ENCODE measurements at regions not wholly inside any gene's neighbourhood (a gene's known extent, or its start where the extent isn't known, plus 50 kb on each side); places are given as distances from the start of the nearest gene placed in this dataset.

DNA sequence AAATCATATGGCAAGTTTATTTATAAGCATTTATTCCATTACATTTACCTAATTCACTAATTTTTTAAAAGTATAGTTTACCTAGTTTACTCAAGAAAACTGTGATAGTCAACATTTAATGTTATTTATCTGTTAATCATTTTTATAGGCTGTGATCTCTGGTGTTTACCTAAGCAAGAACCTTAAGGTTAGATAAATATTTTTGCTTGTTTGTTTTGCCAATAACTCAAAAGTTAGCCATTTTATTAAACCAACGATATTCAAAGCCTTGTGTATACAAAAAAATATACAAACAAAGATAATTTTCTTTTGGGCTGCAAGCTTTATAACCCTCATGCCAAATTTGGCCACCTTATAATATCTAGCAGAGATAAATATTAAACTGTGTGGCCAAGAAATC, 157.3 kb downstream of the SLCO1B3 start:
- Histone ChIP-seq H3K27ac (ENCODE audit: low read depth in 1 of 3, low read length in 2 of 3) (no peak overlapping the region), H3K9me3 (ENCODE audit: control insufficient read depth in 2 of 2, insufficient read depth in 1 of 2, low read depth in 1 of 2, low read length in 1 of 2) (peaks cover 3 to 6% of the 10 kb centered on the region in 2 donors), H3K27me3 (ENCODE audit: control insufficient read depth in 3 of 3, insufficient read depth in 3 of 3, low read length in 3 of 3) (no peaks in the 10 kb centered on the region), H3K4me3 (ENCODE audit: low read depth in 1 of 3, low read length in 3 of 3) (no peak overlapping the region), H3K4me1 (ENCODE audit: control insufficient read depth in 3 of 3, insufficient read depth in 2 of 3, low read depth in 1 of 3, low read length in 2 of 3) (no peaks in the 10 kb centered on the region), H3K36me3 (ENCODE audit: control insufficient read depth in 3 of 3, insufficient read depth in 2 of 3, low read depth in 1 of 3, low read length in 3 of 3) (no peaks in the 10 kb centered on the region)
- 15 to 37% (median 15%) methylated on average over 1 of the region's 1 CpG for WGBS, 3 donors
- no peak for FAIRE-seq
- no peak for DNase-seq

DNA sequence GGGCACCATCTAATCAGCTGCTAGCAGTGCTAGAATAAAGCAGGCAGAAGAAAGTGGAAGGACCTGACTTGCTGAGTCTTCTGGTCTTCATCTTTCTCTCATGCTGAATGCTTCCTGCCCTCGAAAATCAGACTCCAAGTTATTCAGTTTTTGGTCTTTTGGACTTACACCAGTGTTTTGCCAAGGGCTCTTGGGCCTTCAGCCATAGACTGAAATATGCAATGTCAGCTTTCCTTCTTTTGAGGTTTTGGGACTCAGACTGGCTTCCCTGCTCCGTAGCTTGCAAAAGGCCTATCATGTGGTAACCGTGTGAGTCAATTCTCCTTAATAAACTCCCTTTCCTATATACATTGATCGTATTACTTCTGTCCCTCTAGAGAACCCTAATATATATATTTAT, 159.3 kb downstream of the SLCO1B3 start:
- 56 to 64% (median 61%) methylated on average over 4 of the region's 4 CpGs for WGBS, 3 donors
- Histone ChIP-seq H3K27me3 (ENCODE audit: control insufficient read depth in 3 of 3, insufficient read depth in 3 of 3, low read length in 3 of 3) (no peaks in the 10 kb centered on the region), H3K4me1 (ENCODE audit: control insufficient read depth in 3 of 3, insufficient read depth in 2 of 3, low read depth in 1 of 3, low read length in 2 of 3) (no peaks in the 10 kb centered on the region), H3K4me3 (ENCODE audit: low read depth in 1 of 3, low read length in 3 of 3) (no peak overlapping the region), H3K9me3 (ENCODE audit: control insufficient read depth in 2 of 2, insufficient read depth in 1 of 2, low read depth in 1 of 2, low read length in 1 of 2) (peaks cover 3 to 7% of the 10 kb centered on the region in 2 donors), H3K36me3 (ENCODE audit: control insufficient read depth in 3 of 3, insufficient read depth in 2 of 3, low read depth in 1 of 3, low read length in 3 of 3) (no peaks in the 10 kb centered on the region), H3K27ac (ENCODE audit: low read depth in 1 of 3, low read length in 2 of 3) (no peak overlapping the region)
- FAIRE-seq (no peak), DNase-seq (no peak)

DNA sequence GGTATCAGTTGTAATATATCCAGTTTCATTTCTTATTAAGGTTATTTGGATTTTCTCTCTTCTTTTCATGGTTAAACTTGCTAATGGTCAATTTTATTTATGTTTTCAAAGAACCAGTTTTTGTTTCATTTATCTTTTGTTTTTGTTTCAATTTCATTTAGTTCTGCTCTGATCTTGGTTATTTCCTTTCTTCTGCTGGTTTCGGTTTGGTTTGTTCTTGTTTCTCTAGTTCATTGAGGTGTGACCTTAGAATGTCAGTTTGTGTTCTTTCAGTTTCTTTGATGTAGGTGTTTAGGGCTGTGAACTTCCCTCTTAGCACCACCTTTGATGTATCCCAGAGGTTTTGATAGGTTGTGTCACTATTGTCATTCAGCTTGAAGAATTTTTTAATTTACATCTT, 145.6 kb upstream of the SLCO1B1 start:
- 27 to 54% (median 49%) methylated on average over 1 of the region's 1 CpG for WGBS, 3 donors
- no peak for DNase-seq
- FAIRE-seq, result no peak
- no peak overlapping the region for H3K27ac ChIP-seq (ENCODE audit: low read depth in 1 of 3, low read length in 2 of 3)
- H3K4me3 ChIP-seq (ENCODE audit: low read depth in 1 of 3, low read length in 3 of 3), result no peak overlapping the region
- H3K27me3 ChIP-seq (ENCODE audit: control insufficient read depth in 3 of 3, insufficient read depth in 3 of 3, low read length in 3 of 3), result no peaks in the 10 kb centered on the region
- no peaks in the 10 kb centered on the region for H3K4me1 ChIP-seq (ENCODE audit: control insufficient read depth in 3 of 3, insufficient read depth in 2 of 3, low read depth in 1 of 3, low read length in 2 of 3)
- H3K36me3 ChIP-seq (ENCODE audit: control insufficient read depth in 3 of 3, insufficient read depth in 2 of 3, low read depth in 1 of 3, low read length in 3 of 3), result no peaks in the 10 kb centered on the region
- peaks cover 1 to 10% of the 10 kb centered on the region in 2 donors for H3K9me3 ChIP-seq (ENCODE audit: control insufficient read depth in 2 of 2, insufficient read depth in 1 of 2, low read depth in 1 of 2, low read length in 1 of 2)

DNA sequence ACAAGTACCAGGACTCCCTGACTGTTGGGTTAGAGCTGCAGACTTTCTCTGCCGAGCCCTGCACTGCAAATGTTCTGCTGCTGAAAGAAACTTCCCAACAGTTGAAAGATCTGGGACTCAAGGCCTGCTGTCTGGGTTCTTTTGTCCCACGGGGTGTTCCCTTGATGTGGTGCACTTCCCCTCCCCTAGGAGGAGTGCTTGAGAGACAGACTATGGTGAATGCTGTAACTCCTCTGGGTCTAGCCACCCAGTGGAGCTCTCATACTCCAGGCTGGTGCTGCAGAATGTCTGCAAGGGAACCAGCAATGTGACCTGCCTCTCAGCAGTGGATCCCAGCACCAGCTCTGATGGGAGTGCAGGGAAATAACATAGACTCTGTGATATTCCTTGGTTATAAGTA, 129.2 kb upstream of the SLCO1B1 start:
- Histone ChIP-seq H3K4me3 (ENCODE audit: low read depth in 1 of 3, low read length in 3 of 3) (no peak overlapping the region), H3K27me3 (ENCODE audit: control insufficient read depth in 3 of 3, insufficient read depth in 3 of 3, low read length in 3 of 3) (no peaks in the 10 kb centered on the region), H3K9me3 (ENCODE audit: control insufficient read depth in 2 of 2, insufficient read depth in 1 of 2, low read depth in 1 of 2, low read length in 1 of 2) (peaks cover 0 to 12% of the 10 kb centered on the region in 2 donors), H3K4me1 (ENCODE audit: control insufficient read depth in 3 of 3, insufficient read depth in 2 of 3, low read depth in 1 of 3, low read length in 2 of 3) (no peaks in the 10 kb centered on the region), H3K36me3 (ENCODE audit: control insufficient read depth in 3 of 3, insufficient read depth in 2 of 3, low read depth in 1 of 3, low read length in 3 of 3) (no peaks in the 10 kb centered on the region), H3K27ac (ENCODE audit: low read depth in 1 of 3, low read length in 2 of 3) (no peak overlapping the region)
- FAIRE-seq (no peak), DNase-seq (no peak)
- 62 to 75% (median 65%) methylated on average over 2 of the region's 2 CpGs for WGBS, 3 donors

DNA sequence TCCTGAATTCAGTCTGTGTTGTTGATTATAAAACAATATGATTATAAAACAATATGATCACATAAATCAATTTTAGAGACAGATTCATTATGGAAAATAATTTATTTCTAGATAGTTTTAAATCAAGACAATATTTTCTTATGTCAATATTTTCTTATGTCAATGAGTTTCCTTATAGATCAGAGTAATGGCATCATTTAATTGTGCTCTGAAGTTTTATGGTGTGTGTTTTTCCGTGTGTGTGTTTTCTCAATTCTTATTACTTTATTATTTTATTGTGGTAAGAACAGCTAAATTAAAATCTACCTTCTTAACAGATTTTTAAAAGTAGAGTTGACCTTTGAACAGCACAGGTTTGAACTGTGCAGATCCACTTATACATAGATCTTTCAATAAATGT, 105.3 kb upstream of the SLCO1B1 start:
- no peaks in the 10 kb centered on the region for H3K27me3 ChIP-seq (ENCODE audit: control insufficient read depth in 3 of 3, insufficient read depth in 3 of 3, low read length in 3 of 3)
- no peak overlapping the region for H3K4me3 ChIP-seq (ENCODE audit: low read depth in 1 of 3, low read length in 3 of 3)
- no peaks in the 10 kb centered on the region for H3K4me1 ChIP-seq (ENCODE audit: control insufficient read depth in 3 of 3, insufficient read depth in 2 of 3, low read depth in 1 of 3, low read length in 2 of 3)
- DNase-seq (no peak), FAIRE-seq (peak; percentile 44)
- no peak overlapping the region for H3K27ac ChIP-seq (ENCODE audit: low read depth in 1 of 3, low read length in 2 of 3)
- 16 to 61% (median 19%) methylated on average over 1 of the region's 1 CpG for WGBS, 3 donors
- no peaks in the 10 kb centered on the region for H3K36me3 ChIP-seq (ENCODE audit: control insufficient read depth in 3 of 3, insufficient read depth in 2 of 3, low read depth in 1 of 3, low read length in 3 of 3)
- no peaks in the 10 kb centered on the region for H3K9me3 ChIP-seq (ENCODE audit: control insufficient read depth in 2 of 2, insufficient read depth in 1 of 2, low read depth in 1 of 2, low read length in 1 of 2)

DNA sequence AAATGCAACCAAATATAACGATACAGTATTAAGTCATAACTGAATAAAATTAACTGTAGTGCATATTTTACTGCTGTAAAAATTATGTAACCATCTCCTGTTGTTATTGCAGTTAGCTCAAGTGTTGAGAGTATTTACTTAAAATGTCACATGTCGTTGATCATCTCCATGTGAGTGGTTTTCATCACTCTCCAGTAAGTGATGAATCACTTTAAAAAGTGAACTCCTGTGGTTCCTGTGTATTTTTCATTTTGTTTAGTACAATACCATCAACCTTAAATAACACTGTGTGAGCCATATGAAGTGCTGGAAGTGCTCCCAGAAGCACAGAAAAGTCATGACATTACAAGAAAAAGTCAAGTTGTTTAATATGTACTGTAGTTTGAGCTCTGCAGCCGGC, 104.7 kb upstream of the SLCO1B1 start:
- FAIRE-seq (no peak), DNase-seq (peak in 1 of 2 donors; percentile 6)

DNA sequence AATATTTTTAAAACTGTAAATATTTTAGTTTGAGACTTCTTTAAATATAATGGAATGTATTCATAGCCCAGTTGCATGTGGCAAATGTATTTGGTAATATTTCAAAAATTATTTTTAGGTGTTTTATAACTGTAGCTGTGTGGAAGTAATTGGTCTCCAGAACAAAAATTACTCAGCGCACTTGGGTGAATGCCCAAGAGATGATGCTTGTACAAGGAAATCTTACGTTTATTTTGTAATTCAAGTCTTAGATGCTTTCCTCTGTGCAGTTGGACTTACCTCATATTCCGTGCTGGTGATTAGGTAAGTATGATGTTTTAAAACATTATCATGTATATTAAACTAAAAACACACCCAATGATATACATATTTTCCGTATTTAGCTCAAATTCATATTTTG, 76.7 kb upstream of the SLCO1B1 start:
- WGBS, 3 donors, result 78 to 83% (median 80%) methylated on average over 4 of the region's 4 CpGs
- no peak for DNase-seq
- Histone ChIP-seq H3K27me3 (ENCODE audit: control insufficient read depth in 3 of 3, insufficient read depth in 3 of 3, low read length in 3 of 3) (no peaks in the 10 kb centered on the region), H3K4me3 (ENCODE audit: low read depth in 1 of 3, low read length in 3 of 3) (no peak overlapping the region), H3K4me1 (ENCODE audit: control insufficient read depth in 3 of 3, insufficient read depth in 2 of 3, low read depth in 1 of 3, low read length in 2 of 3) (no peaks in the 10 kb centered on the region), H3K36me3 (ENCODE audit: control insufficient read depth in 3 of 3, insufficient read depth in 2 of 3, low read depth in 1 of 3, low read length in 3 of 3) (no peaks in the 10 kb centered on the region), H3K9me3 (ENCODE audit: control insufficient read depth in 2 of 2, insufficient read depth in 1 of 2, low read depth in 1 of 2, low read length in 1 of 2) (no peaks in the 10 kb centered on the region), H3K27ac (ENCODE audit: low read depth in 1 of 3, low read length in 2 of 3) (no peak overlapping the region)
- FAIRE-seq, result peak; percentile 41

More for the DNA sequence above, 104.7 kb upstream of the SLCO1B1 start:
- Histone ChIP-seq H3K9me3 (ENCODE audit: control insufficient read depth in 2 of 2, insufficient read depth in 1 of 2, low read depth in 1 of 2, low read length in 1 of 2) (no peaks in the 10 kb centered on the region), H3K4me3 (ENCODE audit: low read depth in 1 of 3, low read length in 3 of 3) (no peak overlapping the region), H3K27ac (ENCODE audit: low read depth in 1 of 3, low read length in 2 of 3) (no peak overlapping the region), H3K36me3 (ENCODE audit: control insufficient read depth in 3 of 3, insufficient read depth in 2 of 3, low read depth in 1 of 3, low read length in 3 of 3) (no peaks in the 10 kb centered on the region), H3K4me1 (ENCODE audit: control insufficient read depth in 3 of 3, insufficient read depth in 2 of 3, low read depth in 1 of 3, low read length in 2 of 3) (no peaks in the 10 kb centered on the region), H3K27me3 (ENCODE audit: control insufficient read depth in 3 of 3, insufficient read depth in 3 of 3, low read length in 3 of 3) (no peaks in the 10 kb centered on the region)
- 35 to 55% (median 54%) methylated on average over 3 of the region's 3 CpGs for WGBS, 3 donors

DNA sequence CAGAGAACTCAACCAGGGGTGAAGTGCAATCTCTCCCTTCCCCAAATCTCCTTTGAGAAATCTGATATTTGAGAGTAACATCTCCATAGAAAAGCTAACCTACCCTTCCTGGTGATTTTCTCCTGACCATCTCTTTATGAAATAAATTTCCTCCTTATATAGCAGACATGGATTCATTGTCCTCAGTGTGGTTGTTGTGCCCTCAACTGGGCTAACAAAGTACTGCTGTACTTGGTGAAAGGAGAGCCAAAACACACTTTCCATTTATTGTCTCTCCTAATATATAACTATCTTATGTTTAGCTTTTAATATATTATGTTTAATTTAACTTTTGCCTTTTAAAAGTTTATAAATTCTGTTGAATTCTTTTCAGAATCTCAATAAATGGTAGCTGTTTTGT, 65.1 kb upstream of the SLCO1B1 start:
- Histone ChIP-seq H3K27ac (ENCODE audit: low read depth in 1 of 3, low read length in 2 of 3) (no peak overlapping the region), H3K4me3 (ENCODE audit: low read depth in 1 of 3, low read length in 3 of 3) (no peak overlapping the region), H3K36me3 (ENCODE audit: control insufficient read depth in 3 of 3, insufficient read depth in 2 of 3, low read depth in 1 of 3, low read length in 3 of 3) (no peaks in the 10 kb centered on the region), H3K4me1 (ENCODE audit: control insufficient read depth in 3 of 3, insufficient read depth in 2 of 3, low read depth in 1 of 3, low read length in 2 of 3) (no peaks in the 10 kb centered on the region), H3K27me3 (ENCODE audit: control insufficient read depth in 3 of 3, insufficient read depth in 3 of 3, low read length in 3 of 3) (no peaks in the 10 kb centered on the region), H3K9me3 (ENCODE audit: control insufficient read depth in 2 of 2, insufficient read depth in 1 of 2, low read depth in 1 of 2, low read length in 1 of 2) (no peaks in the 10 kb centered on the region)
- DNase-seq, result no peak
- FAIRE-seq, result no peak

DNA sequence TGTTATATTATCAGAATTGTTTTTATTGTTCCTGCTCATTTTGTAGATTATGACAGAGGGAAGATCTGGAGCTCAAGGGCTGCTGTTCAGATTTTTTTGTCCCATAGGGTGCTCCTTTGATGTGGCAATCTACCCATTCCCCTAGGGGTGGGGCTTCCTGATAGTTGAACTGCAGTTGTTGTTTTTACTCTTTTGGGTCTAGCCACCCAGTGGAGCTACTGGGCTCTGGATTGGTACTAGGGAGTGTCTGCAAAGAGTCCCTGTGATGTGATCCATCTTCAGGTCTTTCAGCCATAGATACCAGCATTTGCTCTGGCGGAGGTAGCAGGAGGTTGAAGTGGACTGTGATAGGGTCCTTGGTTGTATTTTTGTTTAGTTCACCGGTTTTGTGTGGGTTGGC, 57.9 kb upstream of the SLCO1B1 start:
- WGBS, 3 donors, result 81 to 93% (median 88%) methylated on average over 2 of the region's 2 CpGs
- H3K27ac ChIP-seq (ENCODE audit: low read depth in 1 of 3, low read length in 2 of 3), result no peak overlapping the region

More for the DNA sequence above, 57.9 kb upstream of the SLCO1B1 start:
- no peaks in the 10 kb centered on the region for H3K27me3 ChIP-seq (ENCODE audit: control insufficient read depth in 3 of 3, insufficient read depth in 3 of 3, low read length in 3 of 3)
- H3K36me3 ChIP-seq (ENCODE audit: control insufficient read depth in 3 of 3, insufficient read depth in 2 of 3, low read depth in 1 of 3, low read length in 3 of 3), result no peaks in the 10 kb centered on the region
- no peaks in the 10 kb centered on the region for H3K4me1 ChIP-seq (ENCODE audit: control insufficient read depth in 3 of 3, insufficient read depth in 2 of 3, low read depth in 1 of 3, low read length in 2 of 3)
- DNase-seq, result no peak
- H3K4me3 ChIP-seq (ENCODE audit: low read depth in 1 of 3, low read length in 3 of 3), result no peak overlapping the region
- FAIRE-seq, result no peak
- H3K9me3 ChIP-seq (ENCODE audit: control insufficient read depth in 2 of 2, insufficient read depth in 1 of 2, low read depth in 1 of 2, low read length in 1 of 2), result peaks cover 0 to 3% of the 10 kb centered on the region in 2 donors

Data from small intestine (tissue), 7 donors.